PFSK-1 (cell line): ENCODE measurements at regions not wholly inside any gene's neighbourhood (a gene's known extent, or its start where the extent isn't known, plus 50 kb on each side); places are given as distances from the start of the nearest gene placed in this dataset.

Experiments used
- FOXP2 ChIP-seq: optimal IDR thresholded peaks from 2 replicates; pipeline ENCODE3; 2011; ENCODE audit warnings: borderline replicate concordance, control low read depth, inconsistent platforms; ENCODE audit not compliant: insufficient read depth; ENCODE audit errors: extremely low read length, extremely low read depth
- POLR2AphosphoS5 ChIP-seq: IDR thresholded peaks from 2 replicates; pipeline ENCODE4 v1.6.1; 2012; ENCODE audit warnings: low read depth, mild to moderate bottlenecking, control low read depth, low read length, moderate library complexity
- REST ChIP-seq, 2 experiments: IDR thresholded peaks; 2 replicates each; pipeline versions ENCODE4 v1.6.1 to v1.8.0; 2011 to 2012; ENCODE audit warnings: low read depth in 2 of 2, low read length in 2 of 2, control low read depth in 1 of 2, inconsistent platforms in 1 of 2, mild to moderate bottlenecking in 1 of 2, moderate library complexity in 1 of 2; ENCODE audit not compliant: insufficient read depth in 1 of 2
- SIN3A ChIP-seq: IDR thresholded peaks from 2 replicates; pipeline ENCODE4 v1.6.1; 2012; ENCODE audit warnings: mild to moderate bottlenecking, low read length, moderate library complexity, borderline replicate concordance; ENCODE audit not compliant: insufficient read depth
- TAF1 ChIP-seq: IDR thresholded peaks from 2 replicates; pipeline ENCODE4 v1.6.1; 2012; ENCODE audit warnings: low read length, control low read depth, borderline replicate concordance; ENCODE audit not compliant: insufficient read depth

DNA sequence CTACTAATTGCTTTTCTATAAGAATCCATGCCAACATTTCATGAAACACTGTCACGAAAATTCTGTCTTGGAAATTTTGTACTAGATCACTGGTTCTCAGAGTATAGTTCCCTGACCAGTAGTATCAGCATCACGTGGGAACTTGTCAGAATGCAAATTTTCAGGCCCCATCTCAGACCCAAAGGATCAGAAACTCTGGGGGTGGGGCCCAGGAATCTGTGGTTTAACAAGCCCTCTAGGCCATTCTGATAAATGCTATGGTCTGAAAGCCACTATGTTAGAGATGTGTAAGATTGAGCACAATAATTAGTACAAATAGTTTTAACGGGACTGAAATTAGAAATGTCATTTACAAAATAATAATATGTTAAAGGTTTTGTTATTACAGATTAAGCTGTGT, 615.7 kb upstream of the ARRDC3 start:
- TF ChIP-seq SIN3A (no peak), POLR2AphosphoS5 (no peak), FOXP2 (no peak), TAF1 (no peak), REST (IDR thresholded peaks at IDR 0.05; ENCODE audit: insufficient read depth in 1 of 2, low read depth in 2 of 2, low read length in 2 of 2) (no peak)

- TF ChIP-seq POLR2AphosphoS5, result no peak
- no peak for TF ChIP-seq SIN3A
- TF ChIP-seq FOXP2, result no peak
- no peak for TF ChIP-seq REST (IDR thresholded peaks at IDR 0.05; ENCODE audit: insufficient read depth in 1 of 2, low read depth in 2 of 2, low read length in 2 of 2)
- TF ChIP-seq TAF1, result no peak
These were observed 600.8 kb upstream of the ARRDC3 start for GRCh38 chr5:91983869-91984268.

DNA sequence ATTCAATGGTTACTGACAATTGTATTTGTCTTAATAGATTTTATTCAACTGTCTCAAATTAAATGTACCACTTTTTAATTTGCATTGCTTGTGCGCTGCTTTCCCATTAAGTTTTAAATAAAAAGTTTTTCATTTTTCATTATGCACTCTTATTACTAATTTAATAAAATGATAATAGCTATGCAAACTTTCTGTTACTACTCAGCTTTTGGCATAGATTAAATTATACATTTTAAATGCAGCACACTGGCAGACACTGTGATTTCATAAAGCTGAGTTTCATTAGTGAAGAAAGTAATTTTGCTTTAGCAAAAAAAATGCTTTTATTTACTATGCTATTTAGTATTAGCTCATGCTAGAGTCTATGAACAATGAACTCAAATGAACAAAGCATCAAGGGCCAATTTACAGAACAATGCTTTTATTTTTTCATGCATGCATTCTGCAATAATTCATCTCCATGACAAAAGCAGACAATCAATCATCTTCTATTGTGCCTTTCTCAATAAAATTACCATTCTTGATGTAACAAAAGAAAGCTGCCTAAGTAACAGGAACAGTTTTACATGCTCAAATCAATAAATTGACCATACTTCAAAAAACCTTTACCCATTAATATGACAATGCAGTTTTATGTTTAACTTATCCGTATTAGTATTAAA, 595.2 kb upstream of the ARRDC3 start:
- no peak for TF ChIP-seq REST (IDR thresholded peaks at IDR 0.05; ENCODE audit: insufficient read depth in 1 of 2, low read depth in 2 of 2, low read length in 2 of 2)
- no peak for TF ChIP-seq TAF1
- no peak for TF ChIP-seq FOXP2
- TF ChIP-seq POLR2AphosphoS5, result no peak

DNA sequence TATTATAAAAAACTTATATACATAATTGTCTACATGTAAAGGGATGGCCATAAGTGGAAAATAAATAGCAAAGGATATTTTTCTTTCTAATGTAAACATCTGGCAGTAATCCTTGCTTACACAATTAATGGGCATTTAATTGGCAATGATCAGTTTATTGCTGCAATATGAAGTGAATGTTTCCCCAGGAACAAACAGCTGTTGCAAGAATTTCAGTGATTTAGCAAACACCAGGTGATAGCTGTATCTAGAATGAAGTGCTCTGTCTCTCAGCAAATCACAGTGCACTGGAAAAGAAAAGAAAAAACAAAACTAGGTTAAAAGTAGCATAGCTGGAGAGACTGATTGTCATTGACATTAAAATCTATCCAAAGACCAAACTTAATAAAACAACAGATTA, 594.5 kb upstream of the ARRDC3 start:
- no peak for TF ChIP-seq REST (IDR thresholded peaks at IDR 0.05; ENCODE audit: insufficient read depth in 1 of 2, low read depth in 2 of 2, low read length in 2 of 2)
- TF ChIP-seq SIN3A, result no peak
- TF ChIP-seq POLR2AphosphoS5, result no peak
- TF ChIP-seq TAF1, result no peak
- no peak for TF ChIP-seq FOXP2

- TF ChIP-seq TAF1 (no peak), POLR2AphosphoS5 (no peak), REST (IDR thresholded peaks at IDR 0.05; ENCODE audit: insufficient read depth in 1 of 2, low read depth in 2 of 2, low read length in 2 of 2) (no peak), FOXP2 (no peak), SIN3A (no peak)
These were observed 593.3 kb upstream of the ARRDC3 start for GRCh38 chr5:91976451-91976850.
